ENCODE measurements at regions not wholly inside any gene's neighbourhood (a gene's known extent, or its start where the extent isn't known, plus 50 kb on each side); places are given as distances from the start of the nearest gene placed in this dataset.

DNA sequence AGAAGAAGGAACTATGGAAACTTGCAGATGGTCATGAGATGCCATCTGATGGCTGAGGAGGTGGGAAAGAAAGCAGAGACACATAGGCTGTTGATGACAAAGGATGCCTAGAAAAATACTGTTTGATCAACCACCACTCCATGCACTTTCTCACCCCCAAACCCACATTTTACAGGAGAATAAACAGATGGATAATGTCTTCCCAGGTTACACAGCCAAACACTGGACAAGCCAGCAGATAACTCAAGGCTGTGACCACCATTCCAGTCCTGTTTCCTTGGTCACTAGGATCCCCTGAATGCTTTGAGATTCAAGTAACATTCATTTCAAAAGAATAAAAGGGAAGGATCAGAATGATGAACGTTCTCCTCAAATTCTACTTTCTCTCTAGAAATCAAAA lies 733.0 kb upstream of the SOX11 start (continued):
- TF ChIP-seq, protein P1, sequence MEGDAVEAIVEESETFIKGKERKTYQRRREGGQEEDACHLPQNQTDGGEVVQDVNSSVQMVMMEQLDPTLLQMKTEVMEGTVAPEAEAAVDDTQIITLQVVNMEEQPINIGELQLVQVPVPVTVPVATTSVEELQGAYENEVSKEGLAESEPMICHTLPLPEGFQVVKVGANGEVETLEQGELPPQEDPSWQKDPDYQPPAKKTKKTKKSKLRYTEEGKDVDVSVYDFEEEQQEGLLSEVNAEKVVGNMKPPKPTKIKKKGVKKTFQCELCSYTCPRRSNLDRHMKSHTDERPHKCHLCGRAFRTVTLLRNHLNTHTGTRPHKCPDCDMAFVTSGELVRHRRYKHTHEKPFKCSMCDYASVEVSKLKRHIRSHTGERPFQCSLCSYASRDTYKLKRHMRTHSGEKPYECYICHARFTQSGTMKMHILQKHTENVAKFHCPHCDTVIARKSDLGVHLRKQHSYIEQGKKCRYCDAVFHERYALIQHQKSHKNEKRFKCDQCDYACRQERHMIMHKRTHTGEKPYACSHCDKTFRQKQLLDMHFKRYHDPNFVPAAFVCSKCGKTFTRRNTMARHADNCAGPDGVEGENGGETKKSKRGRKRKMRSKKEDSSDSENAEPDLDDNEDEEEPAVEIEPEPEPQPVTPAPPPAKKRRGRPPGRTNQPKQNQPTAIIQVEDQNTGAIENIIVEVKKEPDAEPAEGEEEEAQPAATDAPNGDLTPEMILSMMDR (IDR thresholded peaks at IDR 0.05): no peak
- TF ChIP-seq, protein P2, sequence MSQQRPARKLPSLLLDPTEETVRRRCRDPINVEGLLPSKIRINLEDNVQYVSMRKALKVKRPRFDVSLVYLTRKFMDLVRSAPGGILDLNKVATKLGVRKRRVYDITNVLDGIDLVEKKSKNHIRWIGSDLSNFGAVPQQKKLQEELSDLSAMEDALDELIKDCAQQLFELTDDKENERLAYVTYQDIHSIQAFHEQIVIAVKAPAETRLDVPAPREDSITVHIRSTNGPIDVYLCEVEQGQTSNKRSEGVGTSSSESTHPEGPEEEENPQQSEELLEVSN (IDR thresholded peaks at IDR 0.05; ENCODE audit: borderline replicate concordance, low read depth): no peak
- TF ChIP-seq, protein P3, sequence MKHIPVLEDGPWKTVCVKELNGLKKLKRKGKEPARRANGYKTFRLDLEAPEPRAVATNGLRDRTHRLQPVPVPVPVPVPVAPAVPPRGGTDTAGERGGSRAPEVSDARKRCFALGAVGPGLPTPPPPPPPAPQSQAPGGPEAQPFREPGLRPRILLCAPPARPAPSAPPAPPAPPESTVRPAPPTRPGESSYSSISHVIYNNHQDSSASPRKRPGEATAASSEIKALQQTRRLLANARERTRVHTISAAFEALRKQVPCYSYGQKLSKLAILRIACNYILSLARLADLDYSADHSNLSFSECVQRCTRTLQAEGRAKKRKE (CRISPR knock-in tag; IDR thresholded peaks at IDR 0.05; ENCODE audit: low read depth): no peak
- no peak for TF ChIP-seq POLR2AphosphoS2 (conservative IDR thresholded peaks at IDR 0.05; ENCODE audit: low read length)
- TF ChIP-seq, protein P4, sequence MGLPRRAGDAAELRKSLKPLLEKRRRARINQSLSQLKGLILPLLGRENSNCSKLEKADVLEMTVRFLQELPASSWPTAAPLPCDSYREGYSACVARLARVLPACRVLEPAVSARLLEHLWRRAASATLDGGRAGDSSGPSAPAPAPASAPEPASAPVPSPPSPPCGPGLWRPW (IDR thresholded peaks at IDR 0.05): no peak

DNA sequence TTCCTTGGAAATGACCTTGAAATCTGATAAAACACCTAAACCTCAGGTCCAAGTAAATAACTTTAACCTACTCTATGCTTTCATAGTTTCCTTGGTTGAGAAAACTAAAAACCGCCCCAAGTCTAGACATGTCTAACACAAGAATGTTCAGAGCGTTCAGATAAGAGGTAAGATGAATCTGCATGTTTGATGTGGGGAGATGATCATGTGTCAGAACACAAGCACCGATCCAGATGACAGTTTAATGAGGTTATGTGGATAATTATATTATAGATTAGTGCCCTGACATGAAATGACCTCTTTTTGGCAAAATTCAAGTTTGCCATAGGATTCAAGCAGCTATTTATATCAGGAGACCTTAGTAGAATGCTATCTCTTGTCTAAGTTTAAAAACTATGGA lies 729.8 kb upstream of the SOX11 start:
- ChIA-PET CTCF (no interaction called here), POLR2A (no interaction called here)
- DNase-seq (ENCODE audit: low read depth in 1 of 2, low spot score in 1 of 2) (no peak), ATAC-seq (no peak), FAIRE-seq (no peak)
- WGBS (ENCODE audit: missing lambda C conversion rate): 7% methylated on average over 3 of the region's 3 CpGs
- TF ChIP-seq EHF (CRISPR knock-in tag; IDR thresholded peaks at IDR 0.05): no peak
- TF ChIP-seq PHF8 (IDR thresholded peaks at IDR 0.05; ENCODE audit: borderline replicate concordance, low read depth): no peak
- no peak for TF ChIP-seq RNF2 (IDR thresholded peaks at IDR 0.05; ENCODE audit: borderline replicate concordance, low read depth)
- TF ChIP-seq KDM1A (IDR thresholded peaks at IDR 0.05; ENCODE audit: low read depth): no peak
- no peak for TF ChIP-seq FOXS1 (CRISPR knock-in tag; IDR thresholded peaks at IDR 0.05)
- TF ChIP-seq HDAC2 (IDR thresholded peaks at IDR 0.05): no peak
- TF ChIP-seq SREBF2 (IDR thresholded peaks at IDR 0.05): no peak
- TF ChIP-seq HOXB13 (CRISPR knock-in tag; IDR thresholded peaks at IDR 0.05; ENCODE audit: low read depth): no peak
- no peak for TF ChIP-seq HOXA7 (CRISPR knock-in tag; IDR thresholded peaks at IDR 0.05)
- TF ChIP-seq, protein P2 (IDR thresholded peaks at IDR 0.05; ENCODE audit: borderline replicate concordance, low read depth): no peak
- TF ChIP-seq, protein P1 (IDR thresholded peaks at IDR 0.05): no peak
- no peak for TF ChIP-seq HOXB5 (CRISPR knock-in tag; IDR thresholded peaks at IDR 0.05)
- TF ChIP-seq ZNF302 (CRISPR knock-in tag; IDR thresholded peaks at IDR 0.05): no peak
- TF ChIP-seq, protein P5, sequence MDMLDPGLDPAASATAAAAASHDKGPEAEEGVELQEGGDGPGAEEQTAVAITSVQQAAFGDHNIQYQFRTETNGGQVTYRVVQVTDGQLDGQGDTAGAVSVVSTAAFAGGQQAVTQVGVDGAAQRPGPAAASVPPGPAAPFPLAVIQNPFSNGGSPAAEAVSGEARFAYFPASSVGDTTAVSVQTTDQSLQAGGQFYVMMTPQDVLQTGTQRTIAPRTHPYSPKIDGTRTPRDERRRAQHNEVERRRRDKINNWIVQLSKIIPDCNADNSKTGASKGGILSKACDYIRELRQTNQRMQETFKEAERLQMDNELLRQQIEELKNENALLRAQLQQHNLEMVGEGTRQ (IDR thresholded peaks at IDR 0.05): no peak
- no peak for TF ChIP-seq HEYL (CRISPR knock-in tag; IDR thresholded peaks at IDR 0.05)
- TF ChIP-seq TFCP2L1 (CRISPR knock-in tag; IDR thresholded peaks at IDR 0.05): no peak
- no peak for TF ChIP-seq MAZ (IDR thresholded peaks at IDR 0.05; ENCODE audit: borderline replicate concordance, low read depth, low read length)
- no peak for TF ChIP-seq EHMT2 (IDR thresholded peaks at IDR 0.05; ENCODE audit: low read depth)
- TF ChIP-seq ZFP36 (IDR thresholded peaks at IDR 0.05; ENCODE audit: borderline replicate concordance, partially characterized antibody): no peak
- TF ChIP-seq RCOR1 (IDR thresholded peaks at IDR 0.05; ENCODE audit: low read depth, low read length): no peak
- Histone ChIP-seq H3K9me3 (peaks cover 5% of the 10 kb centered on the region; the same call in 1 of the 3 replicates), H3K4me2 (no peak overlapping the region), H3K4me1 (no peaks in the 10 kb centered on the region), H3K4me3 (no peak overlapping the region), H3K27ac (no peak overlapping the region)
